ENCODE measurements at regions not wholly inside any gene's neighbourhood (a gene's known extent, or its start where the extent isn't known, plus 50 kb on each side); places are given as distances from the start of the nearest gene placed in this dataset.
"Not testable (repeated sequence)": the region's sequence is repeated elsewhere in the genome, so short reads cannot be mapped to it uniquely, and the experiment has no call there.

- Histone ChIP-seq H3K27me3 (ENCODE audit: control insufficient read depth in 1 of 2, insufficient read depth in 2 of 2, low read length in 2 of 2) (peaks cover 0 to 8% of the 10 kb centered on the region in 2 experiments; a peak in 1 of 5 replicates), H3K36me3 (replicated peaks in 1 of 2; ENCODE audit: control insufficient read depth in 1 of 2, insufficient read depth in 2 of 2, low read length in 2 of 2) (no peaks in the 10 kb centered on the region), H3K4me3 (replicated peaks in 1 of 3; ENCODE audit: insufficient read depth in 1 of 3, low read depth in 2 of 3, low read length in 3 of 3) (no peak overlapping the region), H2AFZ (ENCODE audit: low read length) (no peak overlapping the region), H3K9ac (ENCODE audit: insufficient read depth, low read depth, low read length) (no peak overlapping the region), H3K4me1 (ENCODE audit: insufficient read depth, low read length) (no peaks in the 10 kb centered on the region), H3K79me2 (ENCODE audit: insufficient read depth, low read length) (no peaks in the 10 kb centered on the region), H4K20me1 (ENCODE audit: insufficient read depth, low read length) (no peaks in the 10 kb centered on the region), H3K4me2 (ENCODE audit: low read depth, low read length) (no peak overlapping the region), H3K27ac (ENCODE audit: extremely low read length, insufficient read depth, low read length) (no peak overlapping the region), H3K9me3 (ENCODE audit: low read length) (no peaks in the 10 kb centered on the region)
- FAIRE-seq (no peak), DNase-seq (ENCODE audit: low spot score) (no peak), ATAC-seq (no peak)
- in situ Hi-C loops (cut with HindIII; ENCODE audit: extremely low pct_ligation_motif_present, low pct_unique_long_range_greater_than_20kb): no loop called here
- TF ChIP-seq ZNF574 (CRISPR knock-in tag; IDR thresholded peaks at IDR 0.05) (no peak), ZNF331 (CRISPR knock-in tag; IDR thresholded peaks at IDR 0.05) (no peak), KLF6 (CRISPR knock-in tag; IDR thresholded peaks at IDR 0.05) (no peak), ZBTB25 (CRISPR knock-in tag; IDR thresholded peaks at IDR 0.05) (no peak), SP4 (CRISPR knock-in tag; IDR thresholded peaks at IDR 0.05) (no peak), KDM3A (CRISPR knock-in tag; IDR thresholded peaks at IDR 0.05; ENCODE audit: low read depth) (no peak)
- TF ChIP-seq, protein P1, sequence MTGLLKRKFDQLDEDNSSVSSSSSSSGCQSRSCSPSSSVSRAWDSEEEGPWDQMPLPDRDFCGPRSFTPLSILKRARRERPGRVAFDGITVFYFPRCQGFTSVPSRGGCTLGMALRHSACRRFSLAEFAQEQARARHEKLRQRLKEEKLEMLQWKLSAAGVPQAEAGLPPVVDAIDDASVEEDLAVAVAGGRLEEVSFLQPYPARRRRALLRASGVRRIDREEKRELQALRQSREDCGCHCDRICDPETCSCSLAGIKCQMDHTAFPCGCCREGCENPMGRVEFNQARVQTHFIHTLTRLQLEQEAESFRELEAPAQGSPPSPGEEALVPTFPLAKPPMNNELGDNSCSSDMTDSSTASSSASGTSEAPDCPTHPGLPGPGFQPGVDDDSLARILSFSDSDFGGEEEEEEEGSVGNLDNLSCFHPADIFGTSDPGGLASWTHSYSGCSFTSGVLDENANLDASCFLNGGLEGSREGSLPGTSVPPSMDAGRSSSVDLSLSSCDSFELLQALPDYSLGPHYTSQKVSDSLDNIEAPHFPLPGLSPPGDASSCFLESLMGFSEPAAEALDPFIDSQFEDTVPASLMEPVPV (CRISPR knock-in tag; IDR thresholded peaks at IDR 0.05): no peak
- intact Hi-C loops (cut with micrococcal nuclease; ENCODE audit: unreplicated experiment): no loop called here
- 28% methylated on average over 4 of the region's 4 CpGs for WGBS (ENCODE audit: low lambda C conversion rate)
- CTCF ChIA-PET (ENCODE audit: low intra/inter-chr PET ratio, low total read pairs): no interaction called here
- POLR2A ChIA-PET: no interaction called here
- no TSS peak for BruUV-seq (replicated peaks)
Observed at GRCh38 chr5:123282444-123282843, 140.8 kb downstream of the CEP120 start.

DNA sequence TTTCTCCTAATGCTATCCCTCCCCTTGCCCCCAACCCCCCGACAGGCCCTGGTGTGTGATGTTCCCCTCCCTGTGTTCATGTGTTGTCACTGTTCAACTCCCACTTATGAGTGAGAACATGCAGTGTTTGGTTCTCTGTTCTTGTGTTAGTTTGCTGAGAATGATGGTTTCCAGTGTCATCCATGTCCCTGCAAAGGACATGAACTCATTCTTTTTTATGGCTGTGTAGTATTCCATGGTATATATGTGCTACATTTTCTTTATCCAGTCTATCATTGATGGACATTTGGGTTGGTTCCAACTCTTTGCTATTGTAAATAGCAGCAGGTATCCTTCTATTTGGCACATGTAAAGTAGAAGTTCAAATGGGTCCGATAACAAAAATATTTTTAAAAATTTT, 142.3 kb downstream of the CEP120 start:
- intact Hi-C loops (cut with micrococcal nuclease; ENCODE audit: unreplicated experiment); FAIRE-seq: not testable (repeated sequence)

More for the DNA sequence above, 142.3 kb downstream of the CEP120 start:
- H2AFZ ChIP-seq (ENCODE audit: low read length); DNase-seq (ENCODE audit: low spot score); H3K36me3 ChIP-seq (replicated peaks in 1 of 2; ENCODE audit: control insufficient read depth in 1 of 2, insufficient read depth in 2 of 2, low read length in 2 of 2); ATAC-seq; H3K79me2 ChIP-seq (ENCODE audit: insufficient read depth, low read length); H3K4me3 ChIP-seq (replicated peaks in 1 of 3; ENCODE audit: insufficient read depth in 1 of 3, low read depth in 2 of 3, low read length in 3 of 3); H4K20me1 ChIP-seq (ENCODE audit: insufficient read depth, low read length); H3K4me2 ChIP-seq (ENCODE audit: low read depth, low read length); CTCF ChIA-PET (ENCODE audit: low intra/inter-chr PET ratio, low total read pairs); POLR2A ChIA-PET; BruUV-seq (replicated peaks); H3K9me3 ChIP-seq (ENCODE audit: low read length); H3K27ac ChIP-seq (ENCODE audit: extremely low read length, insufficient read depth, low read length); H3K4me1 ChIP-seq (ENCODE audit: insufficient read depth, low read length); H3K9ac ChIP-seq (ENCODE audit: insufficient read depth, low read depth, low read length); H3K27me3 ChIP-seq (ENCODE audit: control insufficient read depth in 1 of 2, insufficient read depth in 2 of 2, low read length in 2 of 2); in situ Hi-C loops (cut with HindIII; ENCODE audit: extremely low pct_ligation_motif_present, low pct_unique_long_range_greater_than_20kb): not testable (repeated sequence)
- 48% methylated on average over 2 of the region's 2 CpGs for WGBS (ENCODE audit: low lambda C conversion rate)
